ENCODE measurements at regions not wholly inside any gene's neighbourhood (a gene's known extent, or its start where the extent isn't known, plus 50 kb on each side); places are given as distances from the start of the nearest gene placed in this dataset.

DNA sequence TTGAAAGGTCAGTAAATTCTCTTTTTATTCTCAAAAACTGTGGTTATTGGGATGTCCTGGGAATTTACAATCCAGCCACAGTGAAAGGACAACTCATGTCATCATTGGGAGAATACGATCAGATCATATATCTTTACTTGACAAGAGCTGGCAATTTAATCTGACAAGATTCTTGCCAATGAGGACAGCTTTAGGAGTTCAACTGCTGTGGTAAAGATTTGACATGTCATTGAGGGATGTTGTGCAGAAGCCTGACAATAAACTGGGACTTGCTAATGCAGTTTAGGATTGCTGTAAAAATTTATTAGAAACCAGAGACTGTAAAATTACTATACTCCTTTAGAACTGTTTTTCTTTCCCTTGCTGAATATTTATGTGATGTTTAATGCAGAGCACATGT, 1131.0 kb downstream of the MAT2B start:
- no peak for DNase-seq
- TF ChIP-seq, protein P1, sequence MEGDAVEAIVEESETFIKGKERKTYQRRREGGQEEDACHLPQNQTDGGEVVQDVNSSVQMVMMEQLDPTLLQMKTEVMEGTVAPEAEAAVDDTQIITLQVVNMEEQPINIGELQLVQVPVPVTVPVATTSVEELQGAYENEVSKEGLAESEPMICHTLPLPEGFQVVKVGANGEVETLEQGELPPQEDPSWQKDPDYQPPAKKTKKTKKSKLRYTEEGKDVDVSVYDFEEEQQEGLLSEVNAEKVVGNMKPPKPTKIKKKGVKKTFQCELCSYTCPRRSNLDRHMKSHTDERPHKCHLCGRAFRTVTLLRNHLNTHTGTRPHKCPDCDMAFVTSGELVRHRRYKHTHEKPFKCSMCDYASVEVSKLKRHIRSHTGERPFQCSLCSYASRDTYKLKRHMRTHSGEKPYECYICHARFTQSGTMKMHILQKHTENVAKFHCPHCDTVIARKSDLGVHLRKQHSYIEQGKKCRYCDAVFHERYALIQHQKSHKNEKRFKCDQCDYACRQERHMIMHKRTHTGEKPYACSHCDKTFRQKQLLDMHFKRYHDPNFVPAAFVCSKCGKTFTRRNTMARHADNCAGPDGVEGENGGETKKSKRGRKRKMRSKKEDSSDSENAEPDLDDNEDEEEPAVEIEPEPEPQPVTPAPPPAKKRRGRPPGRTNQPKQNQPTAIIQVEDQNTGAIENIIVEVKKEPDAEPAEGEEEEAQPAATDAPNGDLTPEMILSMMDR (IDR thresholded peaks at IDR 0.05) = no peak
- intact Hi-C loops (cut with DNase I; ENCODE audit: low total_unique reads) = no loop called here

GRCh38 chr5:164637931-164638521, 1132.6 kb downstream of the MAT2B start:
- Histone ChIP-seq H3K27ac (no peak overlapping the region), H3K9me3 (no peaks in the 10 kb centered on the region), H3K27me3 (no peaks in the 10 kb centered on the region), H3K4me3 (no peak overlapping the region), H3K4me1 (no peaks in the 10 kb centered on the region), H3K36me3 (no peaks in the 10 kb centered on the region)
- TF ChIP-seq, protein P1 (IDR thresholded peaks at IDR 0.05) = no peak
- intact Hi-C loops (cut with DNase I; ENCODE audit: low total_unique reads) = no loop called here
- DNase-seq = no peak

More for the DNA sequence above, 1131.0 kb downstream of the MAT2B start:
- no peaks in the 10 kb centered on the region for H3K4me1 ChIP-seq
- H3K9me3 ChIP-seq = no peaks in the 10 kb centered on the region
- H3K27me3 ChIP-seq = no peaks in the 10 kb centered on the region
- no peaks in the 10 kb centered on the region for H3K36me3 ChIP-seq
- no peak overlapping the region for H3K27ac ChIP-seq
- H3K4me3 ChIP-seq = no peak overlapping the region

- TF ChIP-seq, protein P1 (IDR thresholded peaks at IDR 0.05) = no peak
- Histone ChIP-seq H3K27ac (no peak overlapping the region), H3K36me3 (no peaks in the 10 kb centered on the region), H3K4me3 (no peak overlapping the region), H3K4me1 (no peaks in the 10 kb centered on the region), H3K27me3 (no peaks in the 10 kb centered on the region), H3K9me3 (no peaks in the 10 kb centered on the region)
- no peak for DNase-seq
- intact Hi-C loops (cut with DNase I; ENCODE audit: low total_unique reads) = no loop called here
Measured at GRCh38 chr5:164649266-164649665, 1143.8 kb downstream of the MAT2B start.

DNA sequence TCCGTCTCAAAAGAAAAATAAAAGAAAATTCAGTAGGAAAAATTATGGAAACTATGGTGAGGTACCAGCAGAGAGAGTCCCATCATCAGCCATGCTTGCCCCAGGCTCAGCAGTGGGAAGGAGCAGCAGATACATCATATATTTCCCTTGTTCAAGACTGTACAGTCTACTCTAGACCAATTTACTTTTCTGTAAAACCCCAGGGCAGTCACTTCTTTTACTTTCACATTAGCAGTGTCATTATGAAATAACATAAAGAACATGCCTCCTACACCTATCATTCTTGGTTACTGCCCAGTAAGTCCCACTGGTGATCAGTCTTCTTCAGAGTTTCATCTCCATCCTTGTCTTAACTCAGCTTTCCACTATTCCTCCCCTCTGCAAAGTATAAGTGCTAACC, 1145.0 kb downstream of the MAT2B start:
- no peak for DNase-seq
- H3K9me3 ChIP-seq = no peaks in the 10 kb centered on the region
- intact Hi-C loops (cut with DNase I; ENCODE audit: low total_unique reads) = no loop called here
- TF ChIP-seq, protein P1 (IDR thresholded peaks at IDR 0.05) = no peak
- H3K4me1 ChIP-seq = no peaks in the 10 kb centered on the region
- H3K27ac ChIP-seq = no peak overlapping the region
- no peaks in the 10 kb centered on the region for H3K36me3 ChIP-seq
- no peak overlapping the region for H3K4me3 ChIP-seq
- no peaks in the 10 kb centered on the region for H3K27me3 ChIP-seq

DNA sequence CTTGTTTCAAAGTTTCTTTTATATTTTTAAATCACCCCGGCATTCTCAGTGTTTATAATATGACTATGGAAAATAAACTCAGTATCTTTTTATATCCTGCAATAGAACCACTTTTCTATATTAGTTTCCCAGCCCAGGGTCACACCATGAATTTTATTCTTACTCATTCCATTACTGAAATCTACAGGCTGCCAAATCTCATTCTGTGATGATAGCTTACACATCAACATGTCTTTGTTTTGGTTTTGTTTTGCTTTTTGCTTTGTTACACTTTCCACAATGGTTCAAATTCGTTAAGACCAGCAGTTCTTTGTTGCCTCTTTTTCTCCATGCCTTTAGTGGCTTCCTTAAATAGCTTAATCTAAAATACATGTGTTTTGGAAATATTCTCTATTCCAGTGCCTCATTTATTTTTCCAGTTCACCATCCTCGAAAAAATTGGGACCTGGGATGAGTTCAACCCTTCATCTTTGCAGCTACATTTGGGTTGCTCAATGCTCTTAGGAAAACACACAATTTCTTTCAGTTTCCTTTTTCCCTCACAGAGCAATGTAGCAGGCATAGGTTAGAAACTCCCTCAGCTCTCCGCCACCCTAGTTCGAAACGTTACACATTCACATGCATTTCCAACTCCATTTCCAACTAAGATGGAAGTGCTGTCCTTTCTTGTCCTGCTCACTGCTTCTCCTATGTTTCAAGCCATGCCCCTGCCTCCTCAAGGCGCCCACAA, 1146.3 kb downstream of the MAT2B start:
- no peak overlapping the region for H3K4me3 ChIP-seq
- DNase-seq = no peak
- no peaks in the 10 kb centered on the region for H3K27me3 ChIP-seq
- TF ChIP-seq, protein P1 (IDR thresholded peaks at IDR 0.05) = no peak
- H3K27ac ChIP-seq = no peak overlapping the region
- H3K9me3 ChIP-seq = no peaks in the 10 kb centered on the region
- no peaks in the 10 kb centered on the region for H3K4me1 ChIP-seq
- intact Hi-C loops (cut with DNase I; ENCODE audit: low total_unique reads) = no loop called here
- no peaks in the 10 kb centered on the region for H3K36me3 ChIP-seq

All from tibial artery (tissue), 4 donors.